HG03095 (cell line): ENCODE measurements at regions not wholly inside any gene's neighbourhood (a gene's known extent, or its start where the extent isn't known, plus 50 kb on each side); places are given as distances from the start of the nearest gene placed in this dataset.

Experiments used
- ATAC-seq: cut with Tn5 transposase; IDR thresholded peaks from one replicate; pipeline ENCODE4 v1.9.1; 2021; ENCODE audit warnings: moderate library complexity; ENCODE audit not compliant: unreplicated experiment

DNA sequence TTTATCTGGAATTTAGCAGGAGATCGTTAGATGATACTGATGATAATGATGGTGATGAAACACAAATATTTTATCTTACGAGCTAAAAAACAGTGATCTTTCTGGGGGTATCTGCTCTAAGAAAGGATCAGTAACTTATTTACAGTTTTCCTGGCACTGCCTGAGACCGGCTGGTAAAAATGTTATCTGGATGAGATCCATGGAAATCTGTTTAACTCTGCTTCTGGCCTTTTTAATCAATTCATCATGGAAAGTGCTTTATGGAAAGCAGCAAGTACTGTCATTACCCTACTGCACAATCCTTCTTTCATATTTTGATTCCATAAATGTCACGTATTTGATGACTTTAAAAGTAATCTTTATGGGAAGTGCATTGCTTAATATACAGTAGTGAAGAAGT lies 612.7 kb upstream of the GCFC2 start:
- no peak for ATAC-seq

DNA sequence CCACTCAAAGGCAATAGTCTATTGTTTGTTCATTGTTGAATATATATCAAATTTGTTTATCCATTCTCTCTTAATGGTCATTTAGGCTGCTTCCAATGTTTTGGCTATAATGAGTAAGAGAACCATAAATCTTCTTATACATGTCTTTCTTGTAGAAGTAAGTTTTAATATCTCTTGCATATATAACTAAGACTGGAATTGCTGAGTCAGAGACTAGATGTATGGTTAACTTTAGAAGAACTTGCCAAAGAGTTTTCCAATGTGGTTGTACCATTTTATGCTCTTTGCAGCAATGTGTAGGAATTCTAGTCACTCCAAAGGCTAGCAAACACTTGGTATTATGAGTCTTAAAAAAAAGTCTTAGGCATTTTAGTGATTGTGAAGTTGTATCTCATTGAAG lies 610.0 kb upstream of the GCFC2 start:
- no peak for ATAC-seq

DNA sequence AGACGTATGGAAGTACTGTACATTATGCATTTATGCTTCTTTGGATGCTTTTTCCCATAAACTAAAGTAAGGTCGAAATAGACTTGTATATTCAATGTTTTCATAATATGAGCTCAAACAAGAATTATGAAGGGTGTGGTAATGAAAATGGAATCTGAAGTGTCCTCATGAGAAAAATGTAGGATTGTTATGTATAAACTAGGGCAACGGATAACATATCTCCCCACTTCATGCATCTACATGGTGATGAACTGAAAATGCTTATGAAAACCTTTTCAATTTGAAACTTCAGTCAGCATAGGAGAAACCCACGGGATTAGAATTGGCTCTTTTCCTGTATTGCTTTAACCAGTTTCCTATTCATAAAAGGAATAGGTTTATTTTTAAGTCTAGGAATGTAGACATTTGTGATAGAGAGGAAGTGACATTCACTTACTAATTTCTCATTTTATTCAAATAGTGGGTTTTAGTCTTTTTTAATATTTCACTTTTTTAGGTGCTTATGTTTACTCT lies 608.2 kb upstream of the GCFC2 start:
- ATAC-seq, result no peak

DNA sequence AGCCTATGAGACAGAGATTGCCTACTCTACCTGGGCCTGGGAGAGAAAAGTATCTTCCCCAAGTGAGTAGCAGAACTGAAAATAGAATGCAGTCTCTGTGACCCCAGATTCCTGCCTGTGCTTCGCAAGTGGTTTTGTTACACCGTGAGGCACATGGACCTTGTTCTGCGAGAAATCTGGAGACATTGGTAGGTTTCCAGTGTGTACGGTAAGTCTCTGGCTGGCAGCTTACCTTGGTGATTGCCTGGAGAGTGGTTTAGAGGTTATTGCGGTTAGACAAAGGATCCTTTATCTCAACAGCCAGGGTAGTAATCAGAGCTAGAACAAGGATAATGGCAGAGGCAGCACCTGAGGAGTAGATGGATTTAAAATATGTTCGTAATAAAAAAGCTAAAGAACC lies 606.0 kb upstream of the GCFC2 start:
- ATAC-seq, result no peak

DNA sequence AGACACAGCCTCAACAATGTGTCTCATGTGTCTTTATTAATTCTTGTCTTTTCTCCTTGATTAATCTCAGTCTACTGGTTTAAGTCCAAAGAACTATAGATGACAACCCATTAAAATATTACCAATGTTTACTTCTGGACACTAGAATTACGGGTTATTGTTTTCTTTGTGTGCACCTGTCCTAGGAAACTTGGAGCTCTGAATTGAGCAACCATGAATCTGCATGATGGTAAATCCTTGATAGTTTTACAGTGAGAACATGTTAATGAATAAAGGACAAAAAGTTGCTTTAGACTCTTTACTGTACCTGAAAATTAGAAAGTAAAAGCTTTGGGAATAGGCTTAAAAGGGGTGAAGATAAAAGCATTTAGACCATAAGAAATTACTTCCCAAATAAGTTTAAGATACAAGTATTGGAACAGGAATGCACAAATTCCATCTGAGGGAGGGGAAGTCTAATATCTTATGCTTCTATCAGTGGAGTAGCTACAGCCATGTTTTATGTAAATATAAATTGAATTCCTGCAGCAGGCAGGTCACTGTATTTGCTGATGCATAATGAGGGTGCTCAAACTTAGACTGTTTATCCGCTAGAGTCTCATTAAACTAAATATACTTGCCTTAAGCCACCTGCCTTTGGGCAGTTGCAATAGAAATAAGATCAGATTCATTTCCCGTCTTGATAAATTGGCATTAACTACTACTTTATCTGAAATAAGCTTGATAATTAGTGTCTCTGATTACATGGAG lies 603.7 kb upstream of the GCFC2 start:
- ATAC-seq, result no peak

DNA sequence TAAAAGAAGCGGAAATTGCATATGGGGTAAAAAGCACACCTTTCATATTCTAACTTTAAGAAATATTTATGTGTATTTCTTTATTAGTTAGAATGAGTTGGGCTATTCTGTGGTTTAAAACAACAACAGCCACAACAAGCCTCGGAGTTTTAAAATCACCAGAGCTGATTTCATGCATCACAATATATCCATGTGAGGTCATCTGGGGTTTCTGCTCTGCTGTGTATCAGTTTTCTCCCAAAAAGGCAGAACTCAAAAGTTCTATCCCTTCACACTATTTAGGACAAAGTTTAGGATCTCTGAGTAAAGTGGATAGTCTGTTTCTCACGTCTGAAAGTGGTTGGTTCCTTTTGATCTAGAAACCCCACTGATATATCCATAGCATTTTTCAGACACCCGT lies 601.5 kb upstream of the GCFC2 start:
- ATAC-seq, result no peak

DNA sequence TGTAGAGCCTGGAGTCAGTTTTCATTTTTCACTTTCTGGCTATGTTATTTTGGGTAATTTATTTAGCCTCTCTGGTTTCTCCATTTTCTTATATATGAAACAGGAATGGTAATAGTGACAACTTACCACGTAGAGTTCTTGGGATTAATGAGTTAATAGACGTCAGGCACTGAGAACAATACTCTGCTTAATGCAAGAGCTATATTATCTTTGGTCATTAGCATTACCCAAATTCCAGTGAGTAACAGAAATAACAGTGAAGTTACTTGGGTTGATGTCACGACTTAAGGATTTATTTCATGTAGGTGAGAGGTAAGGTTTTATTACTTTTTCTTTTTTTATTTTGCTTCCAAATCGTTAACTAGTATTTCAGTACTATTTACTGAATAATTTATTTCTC lies 601.0 kb upstream of the GCFC2 start:
- ATAC-seq, result no peak

DNA sequence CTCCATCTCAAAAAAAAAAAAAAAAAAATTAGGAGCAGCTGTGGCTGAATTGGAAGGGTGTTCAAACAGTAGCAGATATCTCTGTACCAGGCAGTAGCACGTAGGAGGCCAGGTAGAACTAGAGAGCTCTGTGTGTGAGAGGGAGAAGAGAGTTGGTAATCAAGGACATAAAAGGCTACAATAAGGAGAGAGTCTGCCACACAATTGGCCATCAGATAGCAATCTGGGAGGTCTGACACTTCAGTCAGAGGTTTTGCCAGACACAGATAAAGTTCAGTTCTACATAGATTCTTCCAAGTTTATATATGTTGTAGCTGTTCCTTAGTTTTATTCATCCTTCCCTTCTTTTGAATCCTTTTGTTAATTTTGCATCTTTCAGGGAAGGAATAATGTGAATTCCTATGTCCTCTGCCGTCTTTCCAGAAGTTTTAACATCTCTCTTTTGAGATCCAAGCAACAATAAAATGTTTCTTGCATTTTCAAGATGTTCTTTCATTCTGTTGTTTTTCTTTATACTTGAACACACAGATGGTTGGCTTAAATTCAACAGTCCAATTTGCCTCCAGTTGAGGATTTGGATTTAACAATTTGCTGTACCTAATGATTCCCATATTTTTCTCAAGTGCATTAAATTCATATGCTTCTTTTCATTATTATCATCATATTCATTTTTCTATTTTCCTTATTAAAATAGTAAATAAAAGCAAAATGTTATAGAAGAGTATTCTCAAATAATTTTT lies 600.3 kb upstream of the GCFC2 start:
- no peak for ATAC-seq

DNA sequence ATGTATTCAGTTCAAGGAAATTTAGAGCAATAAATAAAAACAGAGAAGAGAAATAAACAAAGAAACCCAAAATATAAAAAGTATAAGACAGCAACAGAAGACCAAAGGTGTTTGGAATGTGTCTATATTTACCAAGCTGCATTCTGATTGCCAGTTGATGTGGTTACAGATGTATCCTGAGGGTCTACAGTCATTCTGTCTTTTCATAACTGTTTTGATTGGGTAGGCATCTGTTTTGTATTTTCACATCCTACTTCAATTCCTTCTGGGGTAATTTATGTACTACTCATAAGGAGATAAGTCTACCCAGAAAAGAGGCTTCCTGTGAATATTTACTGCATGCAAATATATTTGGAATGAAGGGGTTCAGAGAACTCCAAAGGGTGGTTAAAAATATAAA lies 596.8 kb upstream of the GCFC2 start:
- ATAC-seq, result no peak

DNA sequence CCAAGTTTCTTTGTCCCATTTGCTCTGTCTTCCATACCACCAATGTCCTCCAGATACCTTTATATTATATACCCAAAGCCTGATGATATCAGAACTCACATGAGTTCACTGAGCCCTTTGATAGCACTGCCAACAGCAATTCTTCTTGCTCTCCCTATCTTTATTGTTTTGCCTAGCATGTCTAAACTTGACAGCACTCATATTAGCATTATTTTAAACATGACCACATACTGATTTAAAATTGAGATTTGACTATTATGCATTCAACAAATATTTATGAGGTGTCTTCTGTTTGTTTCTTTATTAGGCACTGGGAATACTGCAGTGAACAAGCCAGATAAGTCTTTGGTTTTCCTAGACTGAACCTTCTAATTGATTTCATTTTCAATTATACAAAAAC lies 587.3 kb upstream of the GCFC2 start:
- ATAC-seq, result no peak

DNA sequence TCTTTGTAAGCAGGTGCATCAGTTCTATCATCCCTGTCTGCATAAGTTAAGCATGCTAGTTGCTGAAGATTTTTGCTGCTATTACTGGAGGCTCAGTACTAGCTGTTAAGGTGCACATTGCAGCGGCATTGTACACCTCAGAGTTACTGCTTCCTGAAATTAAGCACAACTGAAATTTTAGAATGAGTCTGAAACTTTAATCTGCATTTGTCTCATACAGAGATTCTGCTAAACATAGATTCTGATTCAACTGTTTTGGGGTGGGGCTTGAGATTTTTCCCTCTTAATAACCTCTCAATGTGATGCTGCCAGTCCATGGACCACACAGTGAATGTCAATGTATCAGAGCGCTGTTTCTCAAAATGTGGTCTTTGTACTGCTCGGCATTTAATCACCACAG lies 585.7 kb upstream of the GCFC2 start:
- ATAC-seq, result no peak

DNA sequence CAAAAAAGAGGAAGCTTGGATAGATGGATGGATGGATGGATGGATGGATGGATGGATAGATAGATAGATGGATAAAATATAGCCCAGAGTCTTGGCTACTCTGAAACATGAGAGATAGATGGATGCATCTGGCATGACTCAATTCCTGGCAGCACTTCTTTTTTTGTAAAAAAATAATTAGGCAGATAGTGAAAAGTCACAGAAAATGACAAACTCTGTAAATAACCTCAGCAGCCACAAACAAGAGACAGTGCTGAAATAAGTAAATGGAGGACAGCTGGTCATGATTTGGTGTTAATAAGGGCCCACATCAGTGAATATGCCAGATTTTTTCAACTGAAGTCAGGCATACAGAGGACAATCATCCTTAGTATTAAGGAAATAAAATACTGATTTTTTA lies 585.0 kb upstream of the GCFC2 start:
- ATAC-seq, result no peak

DNA sequence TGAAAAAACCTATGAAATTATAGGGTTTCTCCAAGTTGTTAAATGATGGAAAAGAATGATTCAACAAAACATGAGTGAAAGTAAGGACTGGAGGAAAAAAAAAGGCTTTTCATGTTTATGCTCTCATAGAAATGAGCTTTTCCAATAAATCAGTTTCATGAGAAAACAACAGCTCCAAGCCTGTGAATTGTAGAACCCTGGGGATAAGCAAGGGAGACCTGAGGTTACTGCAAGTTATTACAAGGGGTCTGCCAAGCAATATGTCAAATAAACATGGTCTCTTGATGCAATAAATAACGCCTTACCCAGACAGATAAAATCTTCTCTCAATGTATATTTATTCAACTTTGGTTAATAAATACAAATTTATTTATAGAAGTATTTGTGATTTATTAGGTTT lies 577.9 kb upstream of the GCFC2 start:
- ATAC-seq, result no peak

DNA sequence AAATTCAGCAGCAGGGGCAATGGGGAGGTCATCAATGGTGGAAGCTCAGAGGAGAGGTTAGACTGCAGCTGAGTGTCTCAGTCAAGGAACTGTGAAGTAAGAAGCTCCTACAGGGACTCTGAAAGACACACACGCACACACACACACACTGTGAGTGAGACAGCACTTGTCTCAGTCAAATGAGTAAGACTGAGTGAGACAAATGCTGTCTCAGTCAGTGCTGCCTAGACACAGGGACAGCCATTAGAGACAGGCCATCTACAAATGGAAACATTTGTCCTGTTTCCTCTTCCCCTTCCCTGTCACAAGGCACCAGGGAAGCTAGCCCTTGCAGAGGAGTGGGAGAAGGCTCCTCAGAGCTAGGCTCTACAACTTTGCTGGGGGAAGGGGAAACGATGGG lies 577.4 kb upstream of the GCFC2 start:
- ATAC-seq, result no peak

DNA sequence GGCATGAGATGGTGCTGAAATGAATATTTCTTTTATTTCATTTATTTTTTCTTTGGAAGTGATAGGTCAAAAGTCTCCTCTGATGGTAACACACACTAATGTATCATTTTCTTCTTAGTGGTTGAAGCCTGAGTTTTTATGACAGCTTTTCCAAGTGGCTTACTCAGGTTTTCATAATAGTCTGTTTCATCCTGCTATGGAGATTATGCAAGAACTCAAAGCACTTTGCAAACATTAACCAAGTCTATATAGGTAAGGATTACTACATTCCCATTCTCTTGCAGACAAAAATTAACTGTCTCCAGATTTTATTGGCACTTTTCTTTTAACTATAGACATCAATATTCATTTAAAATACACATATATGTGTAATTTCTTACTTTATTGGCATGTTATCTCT lies 572.6 kb upstream of the GCFC2 start:
- ATAC-seq, result no peak

DNA sequence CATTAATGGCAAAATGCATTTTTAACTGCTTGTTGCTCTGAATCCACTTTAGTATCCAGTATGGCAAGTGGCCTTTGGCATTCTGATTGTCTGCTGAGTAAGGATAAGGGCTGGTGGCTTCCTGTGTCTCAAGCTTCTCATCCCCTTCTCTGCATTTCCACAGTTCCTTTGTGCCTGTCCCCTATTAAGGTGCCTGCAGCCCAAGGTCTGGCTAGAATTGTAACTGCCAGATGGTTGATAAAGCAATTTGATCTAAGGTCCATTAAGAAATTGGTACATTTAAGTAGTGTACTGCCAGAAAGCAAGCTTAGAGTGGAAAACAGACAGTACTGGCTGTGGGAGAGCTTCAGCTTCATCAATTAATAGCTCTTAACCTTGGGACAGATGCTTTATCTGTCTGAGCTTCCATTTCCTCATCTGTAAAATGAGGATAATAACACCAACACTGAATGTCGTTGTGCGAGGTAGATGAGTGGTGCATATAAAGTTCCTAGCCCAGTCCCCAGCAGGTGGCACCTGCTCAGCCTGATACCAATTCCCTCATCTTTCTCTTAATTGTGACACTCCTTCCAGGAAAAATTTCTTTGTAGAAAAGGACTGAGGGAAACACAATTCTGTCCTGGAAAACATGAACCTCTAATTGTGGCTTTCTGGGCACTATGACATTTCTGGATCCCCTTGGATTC lies 570.6 kb upstream of the GCFC2 start:
- ATAC-seq, result no peak

DNA sequence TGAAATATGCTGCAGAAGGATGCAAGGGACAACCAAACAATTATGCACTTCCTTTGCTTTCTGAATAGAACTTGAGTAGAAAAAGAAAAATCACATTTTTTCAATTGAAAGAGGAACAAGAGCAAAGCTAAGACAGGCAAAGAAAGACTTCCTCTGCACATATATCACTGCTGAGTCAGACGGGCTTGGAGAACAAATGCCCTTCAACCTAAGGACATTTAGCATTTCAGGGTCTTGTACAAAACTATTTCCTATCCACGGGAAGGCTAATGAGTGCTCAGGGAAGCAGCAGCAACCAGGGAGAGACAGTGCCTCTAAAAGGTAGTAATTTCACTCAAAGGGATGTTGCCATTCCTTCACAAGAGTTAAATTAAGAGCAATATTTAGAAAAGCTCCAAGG lies 570.0 kb upstream of the GCFC2 start:
- ATAC-seq, result no peak

DNA sequence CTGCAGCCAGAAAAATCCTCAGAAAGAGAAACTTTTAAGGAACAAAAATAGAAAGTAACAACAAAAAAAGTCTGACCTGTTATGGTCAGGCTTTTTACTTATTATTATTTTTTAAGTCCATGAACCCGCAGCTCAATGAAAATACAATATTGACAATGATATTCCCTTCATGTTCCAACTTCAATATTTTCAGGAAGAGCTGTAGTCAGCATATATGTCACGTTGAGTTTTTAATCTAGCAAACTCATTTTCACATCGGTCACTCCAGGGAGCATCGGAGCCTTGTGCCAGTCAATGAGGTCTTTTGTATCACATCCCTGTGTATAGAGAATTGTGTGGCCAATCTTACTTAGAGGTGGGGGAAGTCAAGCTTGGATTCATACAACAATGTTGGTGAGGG lies 568.4 kb upstream of the GCFC2 start:
- ATAC-seq, result no peak

DNA sequence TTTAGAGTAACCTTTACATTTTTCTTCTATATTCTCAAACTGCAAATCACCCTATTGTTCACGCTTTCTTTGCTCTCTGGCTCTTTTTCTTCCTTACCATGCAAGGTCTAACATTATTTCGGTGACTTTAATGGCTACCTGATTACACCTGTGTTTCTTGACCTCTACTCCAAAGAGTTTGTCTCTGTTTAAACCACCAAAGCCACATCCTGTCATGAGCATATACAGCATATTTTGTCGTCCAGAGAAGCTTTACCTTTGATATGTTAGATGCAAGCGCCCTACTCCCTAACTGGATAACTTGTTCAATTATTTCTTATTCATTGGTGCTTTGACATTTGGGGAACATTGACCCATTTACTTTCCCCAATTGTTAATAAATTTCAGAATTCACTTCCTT lies 565.1 kb upstream of the GCFC2 start:
- no peak for ATAC-seq

DNA sequence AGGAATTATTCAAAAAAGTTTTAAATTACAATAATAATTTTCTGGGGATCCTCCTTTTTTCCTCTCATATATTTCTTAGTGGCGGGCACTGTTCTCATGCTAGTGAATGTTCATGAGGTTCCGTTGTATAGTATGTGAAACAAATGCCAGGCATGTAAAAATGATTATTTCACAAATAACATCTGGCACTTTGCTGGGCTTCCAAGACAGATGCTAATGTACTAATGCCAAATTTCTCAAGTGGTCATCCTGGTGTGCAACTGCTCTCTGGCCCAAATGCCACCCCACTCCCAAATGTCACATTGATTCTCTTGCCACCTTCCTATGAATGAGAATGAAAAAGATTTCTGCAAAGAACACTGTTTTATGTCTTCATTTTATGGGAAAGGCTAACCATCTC lies 564.0 kb upstream of the GCFC2 start:
- ATAC-seq, result no peak

DNA sequence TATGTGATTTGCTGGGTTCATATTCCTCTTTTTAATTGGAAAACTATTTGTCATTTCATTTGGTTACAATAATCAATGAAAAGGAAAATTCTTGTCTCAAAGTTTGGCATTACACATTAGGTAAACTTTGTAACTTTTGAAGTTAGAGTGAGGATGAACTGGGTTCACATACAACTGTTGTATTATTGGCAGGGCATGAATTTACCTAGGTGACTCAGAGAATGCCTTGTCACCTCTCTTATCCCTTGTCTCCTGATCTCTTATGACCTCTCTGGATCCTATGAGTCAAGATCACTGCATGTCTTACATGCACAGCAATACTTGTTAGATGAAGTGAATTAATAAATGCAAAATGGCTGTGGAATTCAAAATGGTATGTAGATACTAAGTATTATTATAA lies 563.4 kb upstream of the GCFC2 start:
- ATAC-seq, result no peak

DNA sequence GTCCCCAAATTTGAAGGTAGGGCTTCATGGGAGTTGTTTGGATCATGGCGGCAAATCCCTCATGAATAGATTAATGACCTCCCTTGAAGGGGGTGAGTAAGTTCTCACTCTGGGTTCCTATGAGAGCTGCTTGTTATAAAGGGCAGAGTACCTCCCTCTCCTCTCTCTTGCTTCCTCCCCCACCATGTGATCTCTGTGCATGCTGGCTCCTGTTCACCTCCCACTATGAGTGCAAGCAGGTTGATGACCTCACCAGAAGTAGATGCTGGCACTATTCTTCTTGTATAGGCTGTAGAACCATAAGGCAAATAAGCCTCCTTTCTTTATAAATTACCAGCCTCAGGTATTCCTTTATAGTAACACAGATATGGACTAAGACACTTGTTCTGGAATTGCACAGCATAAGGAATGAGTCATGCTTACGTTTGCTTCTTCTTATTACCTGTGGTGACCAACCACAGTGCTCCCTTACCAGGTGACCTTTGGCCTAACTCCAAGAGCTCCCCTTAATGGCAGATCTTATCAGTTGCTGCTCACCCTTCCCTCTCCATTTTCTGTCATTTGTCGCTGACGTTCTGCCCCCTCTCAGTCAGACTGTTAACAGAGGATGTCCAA lies 559.5 kb upstream of the GCFC2 start:
- ATAC-seq, result no peak
